Left cardiac atrium (tissue), 4 donors: ENCODE measurements at regions not wholly inside any gene's neighbourhood (a gene's known extent, or its start where the extent isn't known, plus 50 kb on each side); places are given as distances from the start of the nearest gene placed in this dataset.
"Not testable (repeated sequence)": the region's sequence is repeated elsewhere in the genome, so short reads cannot be mapped to it uniquely, and the experiment has no call there.

Experiments used
- ATAC-seq, 2 donors: fragments of 200-7000 bp; cut with Tn5 transposase; one replicate each; pipeline ENCODE4 v1.9.1; 2020; ENCODE audit warnings: mild to moderate bottlenecking in 2 of 2, moderate library complexity in 2 of 2
- DNase-seq: peaks from one replicate; pipeline ENCODE4 v3.0.0-alpha.2; 2020
- intact Hi-C, 2 donors: fragments of 100-400 bp; cut with DNase I; formaldehyde crosslinking; loops; one replicate each; pipeline versions ENCODE4 v1.14.1 to v1.15.1; 2022 to 2023
- donor health status: DM: no; HTN: yes; CAD: no.
- donor health status: DM: no; HTN: yes; CAD: no; lungs with severe emphysema.
- donor health status: DM: yes; HTN: yes; CAD: no.
- donor health status: Dilated cardiomyopathy.

GRCh38 chr4:155011163-155011780 is 197.2 kb upstream of the NPY2R start:
- DNase-seq (no peak), ATAC-seq (no peak)
- intact Hi-C loops, result no loop called here

GRCh38 chr4:155012469-155012868 is 196.0 kb upstream of the NPY2R start:
- ATAC-seq (no peak), DNase-seq (no peak)
- intact Hi-C loops, result no loop called here

- ATAC-seq (no peak), DNase-seq (no peak)
- intact Hi-C loops, result no loop called here
Measured at GRCh38 chr4:155017426-155017825, 191.0 kb upstream of the NPY2R start.

- ATAC-seq, result peak; percentile 26 to 41
- DNase-seq, result peak; percentile 39
- intact Hi-C loops, result no loop called here
Measured at GRCh38 chr4:155025762-155026457, 182.5 kb upstream of the NPY2R start.

GRCh38 chr4:155026715-155027114 is 181.7 kb upstream of the NPY2R start:
- DNase-seq, result no peak
- intact Hi-C loops, result no loop called here

GRCh38 chr4:155032521-155033229 is 175.8 kb upstream of the NPY2R start:
- no peak for ATAC-seq
- intact Hi-C loops, result no loop called here
- DNase-seq, result no peak

More at GRCh38 chr4:155026715-155027114, 181.7 kb upstream of the NPY2R start:
- no peak for ATAC-seq

- DNase-seq (no peak), ATAC-seq (no peak)
- intact Hi-C loops, result no loop called here
Measured at GRCh38 chr4:155033604-155034003, 174.8 kb upstream of the NPY2R start.

- intact Hi-C loops, result no loop called here
- DNase-seq, result no peak
- no peak for ATAC-seq
Measured at GRCh38 chr4:155037031-155037430, 171.4 kb upstream of the NPY2R start.

GRCh38 chr4:155038459-155038858 is 170.0 kb upstream of the NPY2R start:
- no peak for ATAC-seq
- no peak for DNase-seq
- intact Hi-C loops, result no loop called here

- no peak for DNase-seq
- no peak for ATAC-seq
- intact Hi-C loops, result no loop called here
Measured at GRCh38 chr4:155039162-155039561, 169.3 kb upstream of the NPY2R start.

GRCh38 chr4:155040031-155040430 is 168.4 kb upstream of the NPY2R start:
- intact Hi-C loops, result no loop called here
- no peak for DNase-seq
- no peak for ATAC-seq

GRCh38 chr4:155042014-155042413 is 166.4 kb upstream of the NPY2R start:
- no peak for ATAC-seq

GRCh38 chr4:155044251-155044650 is 164.2 kb upstream of the NPY2R start:
- ATAC-seq, intact Hi-C loops, DNase-seq: not testable (repeated sequence)

More at GRCh38 chr4:155042014-155042413, 166.4 kb upstream of the NPY2R start:
- intact Hi-C loops, result no loop called here
- DNase-seq, result no peak

- DNase-seq (no peak), ATAC-seq (no peak)
- intact Hi-C loops, result no loop called here
Measured at GRCh38 chr4:155047755-155048154, 160.7 kb upstream of the NPY2R start.

- not testable (repeated sequence) for ATAC-seq
Measured at GRCh38 chr4:155054042-155054441, 154.4 kb upstream of the NPY2R start.

GRCh38 chr4:155060419-155060818 is 148.0 kb upstream of the NPY2R start:
- intact Hi-C loops, result no loop called here

More at GRCh38 chr4:155054042-155054441, 154.4 kb upstream of the NPY2R start:
- DNase-seq, intact Hi-C loops: not testable (repeated sequence)

GRCh38 chr4:155060873-155061272 is 147.6 kb upstream of the NPY2R start:
- ATAC-seq (no peak), DNase-seq (no peak)
- intact Hi-C loops, result no loop called here

More at GRCh38 chr4:155060419-155060818, 148.0 kb upstream of the NPY2R start:
- DNase-seq (no peak), ATAC-seq (no peak)

- ATAC-seq (no peak), DNase-seq (no peak)
- intact Hi-C loops, result no loop called here
Measured at GRCh38 chr4:155062948-155063347, 145.5 kb upstream of the NPY2R start.

GRCh38 chr4:155064934-155065333 is 143.5 kb upstream of the NPY2R start:
- intact Hi-C loops, DNase-seq, ATAC-seq: not testable (repeated sequence)

GRCh38 chr4:155066871-155067270 is 141.6 kb upstream of the NPY2R start:
- intact Hi-C loops, result no loop called here
- no peak for DNase-seq
- no peak for ATAC-seq
